HG02970 (cell line): ENCODE measurements at regions not wholly inside any gene's neighbourhood (a gene's known extent, or its start where the extent isn't known, plus 50 kb on each side); places are given as distances from the start of the nearest gene placed in this dataset.

Experiments
- ATAC-seq: cut with Tn5 transposase; IDR thresholded peaks from one replicate; pipeline ENCODE4 v1.9.1; 2021; ENCODE audit warnings: mild to moderate bottlenecking, moderate library complexity, moderate number of reproducible peaks; ENCODE audit not compliant: unreplicated experiment, low FRiP score

DNA sequence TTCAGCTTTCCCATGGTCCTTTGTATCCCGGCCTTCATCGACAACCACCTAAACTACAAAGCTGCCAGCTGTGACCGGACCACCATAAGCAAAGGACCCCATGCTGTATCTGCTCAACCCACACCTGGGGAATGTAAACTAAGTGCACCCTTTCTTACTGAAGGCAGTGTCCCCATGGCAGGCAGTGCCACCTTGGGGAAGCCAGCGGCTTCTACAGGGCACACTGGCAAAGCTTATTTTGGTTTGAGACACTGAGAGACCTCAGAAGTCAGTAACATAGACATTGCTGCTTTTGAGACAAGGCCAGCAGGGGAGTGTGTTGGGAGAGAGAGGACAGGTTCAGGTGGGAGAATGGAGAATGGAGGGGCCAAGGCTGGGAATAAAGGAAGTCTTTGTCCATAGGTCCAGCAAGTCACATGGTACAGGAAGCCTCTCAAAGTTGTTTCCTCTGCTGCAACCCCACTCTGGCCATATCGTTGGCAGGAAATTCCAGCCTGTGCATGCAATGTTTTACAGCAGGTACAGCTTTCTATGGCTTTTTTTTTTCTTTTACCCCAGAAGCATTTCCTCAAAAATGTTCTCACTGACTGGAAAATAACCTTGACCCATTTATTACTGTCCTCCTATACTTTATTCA is 85.9 kb upstream of the NPVF start:
- no peak for ATAC-seq

DNA sequence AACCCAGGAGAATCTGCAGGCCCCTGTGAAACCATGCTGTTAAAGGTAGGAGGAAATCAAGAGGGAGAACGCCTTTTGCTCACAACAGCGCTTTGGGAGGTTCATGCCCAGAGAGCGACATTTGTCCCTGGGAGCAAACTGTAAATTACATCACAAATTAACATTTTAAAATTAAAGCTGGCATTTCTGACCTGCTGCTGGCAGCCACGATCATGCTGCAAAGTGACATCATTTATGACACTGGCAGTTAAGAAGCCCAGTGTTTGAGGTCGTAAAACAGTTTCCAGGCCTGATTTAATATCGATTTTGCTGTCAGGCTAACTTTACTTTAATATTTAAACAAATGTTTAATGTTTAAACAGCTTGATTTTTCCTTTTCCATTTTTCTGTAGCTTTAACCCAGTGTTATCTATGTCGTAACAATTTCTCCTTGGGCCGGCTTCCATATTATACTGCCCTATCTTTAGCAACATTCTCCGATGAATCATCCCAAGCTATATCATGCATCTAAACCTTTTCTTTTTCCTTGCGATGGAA is 86.5 kb upstream of the NPVF start:
- ATAC-seq: no peak

- no peak for ATAC-seq
Observed at GRCh38 chr7:25316366-25316765, 88.1 kb upstream of the NPVF start.

GRCh38 chr7:25318047-25318446 is 89.8 kb upstream of the NPVF start:
- no peak for ATAC-seq

GRCh38 chr7:25319707-25320106 is 91.4 kb upstream of the NPVF start:
- ATAC-seq: no peak

GRCh38 chr7:25320791-25321190 is 92.5 kb upstream of the NPVF start:
- no peak for ATAC-seq

DNA sequence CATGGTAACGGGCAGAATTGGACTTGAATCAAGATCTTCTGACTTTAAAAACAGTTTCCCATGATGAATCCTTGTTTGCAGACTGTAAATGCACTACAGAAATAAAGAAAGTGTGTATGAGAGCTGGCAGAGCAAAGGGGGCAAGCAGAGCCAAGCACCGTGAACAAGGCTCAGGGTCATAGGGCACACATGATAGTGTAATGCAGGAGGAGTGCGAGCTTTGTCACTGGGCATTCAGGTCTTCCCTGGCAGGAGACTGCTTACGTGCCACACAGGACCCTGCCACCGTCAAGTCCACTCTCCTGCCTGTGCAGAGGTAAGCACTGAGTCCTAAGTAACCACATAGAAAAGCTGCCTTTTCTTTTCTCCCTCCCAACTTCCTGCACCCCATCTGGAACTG is 93.1 kb upstream of the NPVF start:
- no peak for ATAC-seq

GRCh38 chr7:25322473-25322872 is 94.2 kb upstream of the NPVF start:
- no peak for ATAC-seq

DNA sequence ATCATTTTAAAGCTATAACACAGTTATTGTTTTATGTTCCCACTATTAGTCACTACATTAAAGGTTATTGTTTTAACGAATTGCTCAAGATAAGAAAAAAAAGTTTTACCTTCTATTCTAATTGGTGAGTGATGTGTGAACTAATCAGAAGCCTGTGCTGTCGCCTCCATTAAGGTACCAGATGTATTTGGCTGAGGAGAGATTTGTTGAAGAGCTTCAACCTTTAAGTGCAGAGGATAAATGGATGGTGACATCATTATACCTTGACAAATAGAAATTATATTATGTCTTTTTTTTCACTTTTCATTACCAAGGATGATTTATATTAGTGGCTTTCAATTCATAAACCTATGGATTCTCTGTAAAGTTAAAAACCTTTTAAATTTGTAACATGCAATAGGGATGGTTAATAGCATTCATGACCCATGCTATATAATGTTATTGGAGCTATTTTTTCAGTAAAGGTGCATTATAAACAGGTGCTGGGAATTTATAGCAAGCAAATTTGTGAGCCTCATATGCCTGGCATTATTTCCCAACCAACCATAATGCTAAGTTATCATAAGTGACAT is 97.0 kb upstream of the NPVF start:
- ATAC-seq: no peak

- ATAC-seq: no peak
Observed at GRCh38 chr7:25326501-25327156, 98.3 kb upstream of the NPVF start.

GRCh38 chr7:25329815-25330214 is 101.5 kb upstream of the NPVF start:
- ATAC-seq: no peak

DNA sequence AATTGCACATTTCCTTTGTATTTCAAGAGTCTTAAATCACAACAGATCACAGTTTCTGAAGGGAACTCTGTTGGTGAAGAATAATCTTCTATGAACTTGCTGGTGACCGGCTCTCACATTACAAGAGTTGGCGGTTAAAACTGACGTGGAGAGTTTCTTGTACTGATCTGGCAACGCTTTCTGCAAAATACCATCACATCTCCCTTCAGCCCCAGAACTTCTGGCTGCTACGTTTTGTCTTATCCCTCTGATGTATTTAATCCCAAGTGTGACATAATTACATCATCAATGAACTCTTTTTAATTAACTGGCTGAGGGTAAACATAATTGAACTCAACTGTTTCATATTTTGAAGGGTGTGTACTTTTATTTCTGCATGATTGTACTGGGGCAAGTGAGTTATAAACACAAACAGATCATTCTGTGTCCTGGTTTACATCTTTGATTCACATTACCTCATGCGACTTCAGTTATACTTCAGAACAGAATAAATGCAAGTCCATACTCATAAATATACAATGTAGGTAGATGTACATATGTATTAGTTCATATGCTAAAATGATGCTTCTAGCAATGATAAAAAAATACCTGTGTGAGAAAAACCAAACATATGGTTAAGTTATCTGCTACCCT is 105.1 kb upstream of the NPVF start:
- ATAC-seq: no peak

GRCh38 chr7:25347360-25348066 is 119.2 kb upstream of the NPVF start:
- no peak for ATAC-seq

- no peak for ATAC-seq
Observed at GRCh38 chr7:25348104-25348503, 119.8 kb upstream of the NPVF start.

DNA sequence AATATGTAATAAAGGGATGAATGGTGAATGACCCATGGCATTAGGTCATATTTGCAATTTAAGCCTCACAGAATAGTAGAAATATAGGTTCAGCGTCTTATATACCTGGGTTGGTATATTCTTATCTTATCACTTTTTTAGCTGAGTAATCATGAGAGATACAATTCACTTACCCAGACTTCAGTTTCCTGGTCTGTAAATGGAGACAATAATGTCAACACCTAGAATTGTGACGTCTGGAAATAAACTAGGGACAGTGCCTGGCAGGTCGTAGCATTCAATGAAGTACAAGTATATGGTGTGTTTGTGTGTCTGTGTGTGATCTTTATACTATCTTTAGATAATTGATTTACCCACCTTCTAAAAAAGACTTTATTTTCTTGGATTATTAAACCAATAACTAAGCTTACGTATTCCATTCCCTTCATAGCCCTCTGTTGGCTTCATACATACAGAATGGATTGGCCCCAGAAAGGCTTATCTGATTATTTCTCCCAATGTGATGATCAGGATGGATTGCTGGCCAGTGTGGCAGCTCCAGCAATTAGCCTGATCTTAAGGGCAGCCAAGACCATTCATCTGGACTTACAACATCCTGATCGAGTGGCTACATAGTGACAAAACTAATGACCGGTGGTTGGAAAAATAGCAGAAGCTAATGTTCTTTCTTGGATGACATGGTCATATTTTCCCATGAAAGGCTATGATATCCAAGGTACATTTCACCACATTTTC is 121.2 kb upstream of the NPVF start:
- ATAC-seq: no peak

GRCh38 chr7:25350041-25350440 is 121.8 kb upstream of the NPVF start:
- no peak for ATAC-seq

DNA sequence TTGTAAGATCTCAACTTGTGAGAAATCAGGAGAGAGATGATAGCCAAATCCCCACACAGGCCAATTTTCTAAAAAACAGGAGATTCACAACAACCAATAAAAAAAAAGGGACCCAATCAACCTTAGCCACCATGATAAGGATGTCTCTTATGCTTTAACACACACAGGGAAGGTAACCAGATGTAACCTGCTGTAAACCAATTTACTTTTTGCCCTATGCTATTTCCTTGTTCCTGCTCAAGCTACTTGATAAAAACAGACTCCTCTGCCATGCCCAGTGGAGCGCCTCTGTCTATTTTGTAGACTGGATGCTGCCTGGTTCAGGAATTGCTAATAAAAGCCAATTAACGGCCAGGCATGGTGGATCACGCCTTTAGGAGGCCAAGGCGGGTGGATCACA is 123.5 kb upstream of the NPVF start:
- ATAC-seq: no peak

- no peak for ATAC-seq
Observed at GRCh38 chr7:25353196-25353595, 124.9 kb upstream of the NPVF start.

- no peak for ATAC-seq
Observed at GRCh38 chr7:25353732-25354131, 125.4 kb upstream of the NPVF start.

DNA sequence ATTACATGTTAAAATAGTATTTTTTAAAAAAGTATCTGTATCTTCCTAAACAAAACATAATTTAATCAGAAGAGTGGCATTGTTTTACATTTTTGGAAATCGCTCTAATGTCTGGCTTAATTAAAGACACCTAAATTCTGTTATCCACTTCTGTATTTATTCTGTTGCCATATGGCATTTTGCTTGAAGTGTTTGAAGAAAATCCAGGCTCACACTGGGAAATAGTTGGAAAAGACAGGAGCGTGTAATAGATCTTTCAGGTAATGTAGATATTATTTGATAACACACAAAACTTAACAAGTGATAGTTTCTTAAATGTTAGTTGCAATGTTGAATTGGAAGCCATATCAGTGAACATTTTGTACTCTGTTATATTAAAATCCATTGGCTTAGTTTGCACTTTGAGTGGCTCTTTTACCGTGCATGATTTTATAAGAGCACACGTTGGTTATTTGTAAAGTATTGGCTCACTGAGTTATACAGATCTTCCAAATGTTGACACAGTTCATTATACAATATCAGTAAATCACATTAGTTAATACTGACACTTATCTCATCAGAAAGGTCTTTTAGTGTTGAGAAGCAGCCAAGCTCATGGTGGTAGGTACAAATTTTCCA is 128.4 kb upstream of the NPVF start:
- no peak for ATAC-seq
